ENCODE measurements at regions not wholly inside any gene's neighbourhood (a gene's known extent, or its start where the extent isn't known, plus 50 kb on each side); places are given as distances from the start of the nearest gene placed in this dataset.
A peak's percentile ranks its signal among the peaks of the same experiment; 100 is the strongest.
"Not testable (repeated sequence)": the region's sequence is repeated elsewhere in the genome, so short reads cannot be mapped to it uniquely, and the experiment has no call there.

- peak; percentile 92 to 94 for DNase-seq
These were observed 50.8 kb upstream of the MAX start for GRCh38 chr14:65153101-65153500.

GRCh38 chr14:65156568-65157366 is 54.5 kb upstream of the MAX start:
- DNase-seq, result no peak

GRCh38 chr14:65159281-65160062 is 57.2 kb upstream of the MAX start:
- no peak for DNase-seq

GRCh38 chr14:65160091-65160490 is 57.8 kb upstream of the MAX start:
- no peak for DNase-seq

GRCh38 chr14:65162031-65162430 is 59.7 kb upstream of the MAX start:
- no peak for DNase-seq

- peak; percentile 77 to 87 for DNase-seq
These were observed 61.9 kb upstream of the MAX start for GRCh38 chr14:65164068-65164824.

GRCh38 chr14:65164825-65165135 is 62.5 kb upstream of the MAX start:
- peak; percentile 42 to 78 for DNase-seq

GRCh38 chr14:65167072-65167645 is 64.8 kb upstream of the MAX start:
- no peak for DNase-seq

- peak in 1 of 2 experiments; percentile 26 for DNase-seq
These were observed 66.5 kb upstream of the MAX start for GRCh38 chr14:65168840-65169239.

GRCh38 chr14:65169351-65169750 is 67.0 kb upstream of the MAX start:
- DNase-seq, result no peak

GRCh38 chr14:65170318-65170717 is 68.0 kb upstream of the MAX start:
- no peak for DNase-seq

GRCh38 chr14:65170768-65171507 is 68.6 kb upstream of the MAX start:
- DNase-seq, result no peak

GRCh38 chr14:65173973-65174693 is 71.8 kb upstream of the MAX start:
- DNase-seq, result no peak

- no peak for DNase-seq
These were observed 72.5 kb upstream of the MAX start for GRCh38 chr14:65174783-65175182.

- no peak for DNase-seq
These were observed 75.2 kb upstream of the MAX start for GRCh38 chr14:65177551-65177950.

GRCh38 chr14:65179231-65179630 is 76.9 kb upstream of the MAX start:
- DNase-seq, result not testable (repeated sequence)

GRCh38 chr14:65179918-65180724 is 77.8 kb upstream of the MAX start:
- no peak for DNase-seq

- DNase-seq, result no peak
These were observed 78.4 kb upstream of the MAX start for GRCh38 chr14:65180725-65181025.

GRCh38 chr14:65184032-65184764 is 81.9 kb upstream of the MAX start:
- no peak for DNase-seq

GRCh38 chr14:65185829-65186228 is 83.5 kb upstream of the MAX start:
- DNase-seq, result no peak
